Activated CD4-positive, alpha-beta memory T cell treated with anti-CD3 and anti-CD28 coated beads for 36 hours (primary cell): ENCODE measurements at regions not wholly inside any gene's neighbourhood (a gene's known extent, or its start where the extent isn't known, plus 50 kb on each side); places are given as distances from the start of the nearest gene placed in this dataset.
"Not testable (repeated sequence)": the region's sequence is repeated elsewhere in the genome, so short reads cannot be mapped to it uniquely, and the experiment has no call there.

Experiments used
- CTCF ChIA-PET: fragments of 350-600 bp; sonication (Branson Sonifier 250); formaldehyde crosslinking; loops from one replicate; lab custom pipeline; 2021; ENCODE audit warnings: antibody characterized with exemption, inconsistent platforms; lab: Charles Lee
- POLR2A ChIA-PET: fragments of 350-600 bp; sonication (Branson Sonifier 250); formaldehyde crosslinking; loops from one replicate; lab custom pipeline; 2021; ENCODE audit warnings: antibody characterized with exemption; lab: Charles Lee
- DNase-seq: peaks from one replicate; pipeline ENCODE4 v3.0.0-alpha.2; 2020
- H3K27ac Mint-ChIP-seq: one replicate; pipeline ENCODE4 v1.8.0; 2021; ENCODE audit warnings: mixed read lengths
- H3K27me3 Mint-ChIP-seq: one replicate; pipeline ENCODE4 v1.8.0; 2021; ENCODE audit warnings: mixed read lengths
- H3K36me3 Mint-ChIP-seq: one replicate; pipeline ENCODE4 v1.8.0; 2021; ENCODE audit warnings: mixed read lengths
- H3K4me1 Mint-ChIP-seq: one replicate; pipeline ENCODE4 v1.8.0; 2021; ENCODE audit warnings: low read depth, mixed read lengths
- H3K4me3 Mint-ChIP-seq: one replicate; pipeline ENCODE4 v1.8.0; 2021; ENCODE audit warnings: mild to moderate bottlenecking, mixed read lengths
- H3K9me3 Mint-ChIP-seq: one replicate; pipeline ENCODE4 v1.8.0; 2021; ENCODE audit warnings: mixed read lengths
- intact Hi-C: fragments of 100-400 bp; cut with micrococcal nuclease; formaldehyde crosslinking; loops from one replicate; pipeline ENCODE4 v1.15.1; 2023

DNA sequence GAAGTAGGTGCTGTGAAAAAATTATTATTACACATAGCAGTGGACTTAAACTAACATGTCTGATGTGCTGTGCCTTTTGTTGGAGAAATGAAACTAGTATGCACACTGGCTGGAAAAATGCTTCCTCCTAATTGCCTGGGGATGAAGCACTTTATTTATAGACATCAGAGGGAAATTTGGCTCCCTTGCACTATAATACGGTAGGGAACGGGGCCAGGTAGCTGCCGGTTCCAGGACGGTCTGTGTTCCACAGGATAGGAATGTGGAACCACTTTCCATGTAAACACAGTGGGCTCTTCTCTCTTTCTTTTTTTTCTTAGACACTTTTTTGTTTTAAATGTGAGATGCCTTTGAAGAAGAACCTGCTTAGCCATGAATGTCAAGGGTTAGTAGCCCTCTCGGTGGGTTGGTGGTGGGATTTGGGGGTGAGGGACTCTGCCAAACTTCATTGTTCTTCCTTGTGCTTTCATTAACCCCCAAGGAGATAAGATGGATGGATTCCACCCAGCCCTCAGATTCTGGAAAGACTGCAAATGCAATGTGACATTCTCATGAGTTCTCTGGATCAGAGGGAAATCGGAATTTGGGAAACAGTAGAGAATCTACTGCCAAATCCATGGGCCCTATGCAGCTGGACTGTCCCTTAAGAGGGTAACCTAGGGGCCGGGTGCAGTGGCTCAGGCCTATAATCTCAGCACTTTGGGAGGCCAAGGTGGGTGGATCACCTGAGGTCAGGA, 58.0 kb upstream of the GSC start:
- Mint-ChIP-seq H3K36me3 (no peaks in the 10 kb centered on the region), H3K4me1 (no peaks in the 10 kb centered on the region), H3K27ac (no peak overlapping the region), H3K9me3 (peaks cover 6% of the 10 kb centered on the region), H3K4me3 (no peak overlapping the region), H3K27me3 (peaks cover 7% of the 10 kb centered on the region)
- POLR2A ChIA-PET = no interaction called here
- CTCF ChIA-PET = no interaction called here
- DNase-seq = no peak
- intact Hi-C loops = no loop called here

- peaks cover 7% of the 10 kb centered on the region for H3K27me3 Mint-ChIP-seq
- H3K36me3 Mint-ChIP-seq = no peaks in the 10 kb centered on the region
- no peak overlapping the region for H3K4me3 Mint-ChIP-seq
- no peak for DNase-seq
- no peak overlapping the region for H3K27ac Mint-ChIP-seq
- intact Hi-C loops = no loop called here
- H3K9me3 Mint-ChIP-seq = peaks cover 6% of the 10 kb centered on the region
- ChIA-PET POLR2A (no interaction called here), CTCF (no interaction called here)
- no peaks in the 10 kb centered on the region for H3K4me1 Mint-ChIP-seq
Measured at GRCh38 chr14:94826774-94827173, 56.9 kb upstream of the GSC start.

- no peak for DNase-seq
- no peaks in the 10 kb centered on the region for H3K36me3 Mint-ChIP-seq
- H3K4me3 Mint-ChIP-seq = no peak overlapping the region
- H3K27me3 Mint-ChIP-seq = peaks cover 7% of the 10 kb centered on the region
- CTCF ChIA-PET = no interaction called here
- H3K9me3 Mint-ChIP-seq = peaks cover 6% of the 10 kb centered on the region
- no peaks in the 10 kb centered on the region for H3K4me1 Mint-ChIP-seq
- intact Hi-C loops = no loop called here
- H3K27ac Mint-ChIP-seq = no peak overlapping the region
- POLR2A ChIA-PET = no interaction called here
Measured at GRCh38 chr14:94823556-94824341, 53.8 kb upstream of the GSC start.

DNA sequence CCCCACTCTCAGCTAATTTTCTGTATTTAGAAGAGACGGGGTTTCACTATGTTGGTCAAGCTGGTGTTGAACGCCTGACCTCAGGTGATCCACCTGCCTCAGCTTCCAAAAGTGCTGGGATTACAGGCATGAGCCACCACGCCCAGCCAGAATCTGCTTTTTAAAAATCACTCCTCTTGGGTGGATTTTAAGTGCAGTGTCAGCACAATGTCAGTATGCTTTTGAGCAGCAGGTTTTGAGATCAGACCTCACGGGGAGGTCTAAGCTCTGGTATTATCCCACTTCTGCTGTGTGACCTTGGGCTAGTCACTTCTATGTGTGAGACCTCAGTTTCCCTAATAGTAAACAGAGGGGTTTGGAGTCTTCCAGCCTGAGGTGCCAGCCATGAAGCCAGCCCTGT, 51.8 kb upstream of the GSC start:
- Mint-ChIP-seq H3K4me3 (no peak overlapping the region), H3K36me3 (no peaks in the 10 kb centered on the region), H3K4me1 (no peaks in the 10 kb centered on the region), H3K27me3 (peaks cover 7% of the 10 kb centered on the region), H3K9me3 (peaks cover 6% of the 10 kb centered on the region), H3K27ac (no peak overlapping the region)
- CTCF ChIA-PET = no interaction called here
- intact Hi-C loops = no loop called here
- no peak for DNase-seq
- POLR2A ChIA-PET = no interaction called here

DNA sequence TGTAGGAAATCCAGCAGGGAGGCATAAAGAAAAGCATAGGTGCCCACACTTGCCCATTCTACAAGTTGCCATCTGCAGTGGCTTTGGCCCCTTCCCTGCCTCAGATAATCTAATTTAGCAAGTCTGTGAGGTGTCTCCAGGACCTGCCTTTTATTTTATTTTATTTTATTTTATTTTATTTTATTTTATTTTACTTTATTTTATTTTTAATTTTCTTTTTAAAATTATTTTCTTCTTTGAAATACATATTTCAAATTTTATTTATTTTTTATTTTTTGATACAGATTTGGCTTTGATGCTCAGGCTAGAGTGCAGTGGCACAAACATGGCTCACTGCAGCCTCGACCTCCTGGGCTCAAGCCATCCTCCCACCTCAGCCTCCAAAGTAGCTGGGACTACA, 51.0 kb upstream of the GSC start:
- H3K27me3 Mint-ChIP-seq, POLR2A ChIA-PET, intact Hi-C loops, H3K36me3 Mint-ChIP-seq, H3K27ac Mint-ChIP-seq, H3K4me3 Mint-ChIP-seq, H3K9me3 Mint-ChIP-seq, H3K4me1 Mint-ChIP-seq, DNase-seq, CTCF ChIA-PET: not testable (repeated sequence)
